Stimulated activated CD4-positive, alpha-beta T cell treated with anti-CD3 and anti-CD28 coated beads, Interleukin-4, amount 100 ng/mL, for 1 hour (primary cell): ENCODE measurements at regions not wholly inside any gene's neighbourhood (a gene's known extent, or its start where the extent isn't known, plus 50 kb on each side); places are given as distances from the start of the nearest gene placed in this dataset.
"Not testable (repeated sequence)": the region's sequence is repeated elsewhere in the genome, so short reads cannot be mapped to it uniquely, and the experiment has no call there.

Source experiments
- DNase-seq: peaks from one replicate; pipeline ENCODE4 v3.0.0-alpha.2; 2020

DNA sequence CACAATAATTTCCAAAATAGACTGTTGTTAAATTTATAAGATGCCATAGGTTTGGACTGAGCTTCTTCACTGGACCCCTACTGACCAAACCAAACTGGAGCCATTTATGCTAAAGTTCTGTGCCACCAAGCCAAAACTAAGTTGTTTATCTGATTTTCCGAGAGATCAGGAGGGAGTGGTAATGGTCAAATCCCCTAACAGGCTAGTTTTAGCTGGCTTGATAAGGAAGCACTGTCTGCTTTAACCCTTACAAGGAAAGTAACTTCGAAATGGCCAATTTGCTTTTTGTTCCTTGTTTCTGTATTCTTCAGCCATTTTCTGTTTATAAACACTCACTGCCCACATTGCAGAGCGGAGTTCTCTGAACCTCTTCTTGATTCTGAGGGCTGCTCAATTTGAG is 246.8 kb upstream of the TUT7 start:
- no peak for DNase-seq

DNA sequence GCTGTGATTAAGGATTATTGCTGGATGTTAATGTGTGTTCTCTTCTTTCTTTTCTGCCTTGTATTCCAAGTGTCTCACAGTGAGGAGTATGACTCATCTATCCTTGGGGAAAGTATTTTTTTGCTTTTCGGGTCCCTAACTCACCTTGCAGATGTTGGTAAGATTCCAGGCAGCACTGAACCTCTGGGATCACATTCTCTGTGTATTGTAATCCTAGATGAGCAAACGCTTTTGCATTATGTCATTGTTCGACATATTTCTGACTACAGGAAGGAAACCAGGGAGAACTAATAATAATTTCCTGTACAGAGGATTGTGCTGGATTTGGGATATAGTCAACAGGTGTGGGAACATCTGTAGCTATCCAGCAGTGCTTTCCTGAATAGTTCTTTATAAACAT is 246.1 kb upstream of the TUT7 start:
- no peak for DNase-seq

GRCh38 chr9:86599561-86599960 is 245.4 kb upstream of the TUT7 start:
- no peak for DNase-seq

- no peak for DNase-seq
Measured at GRCh38 chr9:86598411-86599239, 244.4 kb upstream of the TUT7 start.

DNA sequence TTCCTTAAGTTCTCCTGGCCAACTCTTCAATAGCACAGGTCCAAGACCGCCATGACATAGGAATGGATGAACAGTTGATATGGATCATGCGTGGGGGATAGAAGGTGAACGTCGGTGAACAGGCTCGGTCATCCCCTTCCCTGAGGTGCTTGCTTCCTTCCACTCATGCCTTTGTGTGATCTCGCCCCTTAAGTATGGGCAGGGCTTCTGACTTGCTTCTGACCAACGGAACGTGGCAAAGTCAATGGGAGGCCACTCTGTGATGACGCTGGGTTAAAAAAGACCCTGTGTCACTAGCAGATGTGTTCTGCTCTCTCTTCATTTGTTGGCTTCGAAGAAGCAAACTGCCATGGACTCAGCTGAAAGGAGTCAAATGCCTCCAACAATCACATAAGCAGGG is 240.5 kb upstream of the TUT7 start:
- no peak for DNase-seq

DNA sequence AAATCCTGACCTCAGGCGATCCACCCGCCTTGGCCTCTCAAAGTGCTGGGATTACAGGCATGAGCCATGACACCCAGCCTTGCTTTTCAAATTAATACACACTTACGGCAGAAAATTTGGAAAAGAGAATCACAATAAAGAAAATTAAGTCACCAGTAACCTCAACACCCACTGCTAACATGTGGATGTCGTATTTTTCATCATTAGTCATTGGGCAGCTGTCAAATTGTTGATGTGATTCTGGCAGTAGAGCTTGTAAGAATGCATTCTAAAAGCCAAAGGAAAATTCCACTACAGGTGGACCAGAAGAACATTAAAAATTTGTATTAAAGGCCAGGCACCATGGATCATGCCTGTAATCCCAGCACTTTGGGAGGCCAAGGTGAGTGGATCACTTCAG is 237.3 kb upstream of the TUT7 start:
- no peak for DNase-seq

GRCh38 chr9:86589730-86590129 is 235.5 kb upstream of the TUT7 start:
- DNase-seq = no peak

DNA sequence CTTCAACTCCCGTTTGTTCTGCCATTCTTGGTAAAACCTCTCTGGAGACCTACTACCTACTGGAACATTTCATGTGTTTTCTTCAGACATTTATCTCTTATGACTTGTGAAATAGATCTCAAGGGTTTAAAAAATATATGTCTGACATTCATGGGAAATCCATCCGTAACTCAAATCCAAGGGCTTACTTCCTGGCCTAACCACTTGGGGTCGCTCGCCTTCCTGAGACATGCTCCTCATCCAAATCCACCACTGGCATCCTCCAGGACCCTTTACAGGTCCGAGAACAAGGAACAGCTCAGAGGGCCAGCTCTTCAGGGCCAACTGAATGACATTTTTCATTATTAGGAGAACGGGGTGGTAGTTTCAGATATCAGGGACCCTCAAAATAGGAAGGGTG is 235.1 kb upstream of the TUT7 start:
- DNase-seq = no peak

DNA sequence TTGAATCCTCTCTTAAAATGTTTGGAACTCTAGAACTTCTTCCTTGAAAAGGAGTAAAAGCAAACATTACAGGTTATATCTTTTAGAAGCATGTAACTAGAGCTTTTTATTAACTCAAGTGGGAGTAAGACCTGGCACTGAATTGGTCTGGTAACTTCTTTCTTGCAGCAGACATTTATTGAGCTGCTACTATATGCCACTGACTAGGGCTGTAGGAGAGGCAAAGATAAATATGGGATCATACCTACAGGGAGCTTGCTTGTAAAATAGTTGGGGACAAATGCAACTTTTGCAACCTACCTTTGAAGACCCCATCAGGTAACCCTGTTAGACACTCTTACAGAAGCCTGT is 231.9 kb upstream of the TUT7 start:
- no peak for DNase-seq

DNA sequence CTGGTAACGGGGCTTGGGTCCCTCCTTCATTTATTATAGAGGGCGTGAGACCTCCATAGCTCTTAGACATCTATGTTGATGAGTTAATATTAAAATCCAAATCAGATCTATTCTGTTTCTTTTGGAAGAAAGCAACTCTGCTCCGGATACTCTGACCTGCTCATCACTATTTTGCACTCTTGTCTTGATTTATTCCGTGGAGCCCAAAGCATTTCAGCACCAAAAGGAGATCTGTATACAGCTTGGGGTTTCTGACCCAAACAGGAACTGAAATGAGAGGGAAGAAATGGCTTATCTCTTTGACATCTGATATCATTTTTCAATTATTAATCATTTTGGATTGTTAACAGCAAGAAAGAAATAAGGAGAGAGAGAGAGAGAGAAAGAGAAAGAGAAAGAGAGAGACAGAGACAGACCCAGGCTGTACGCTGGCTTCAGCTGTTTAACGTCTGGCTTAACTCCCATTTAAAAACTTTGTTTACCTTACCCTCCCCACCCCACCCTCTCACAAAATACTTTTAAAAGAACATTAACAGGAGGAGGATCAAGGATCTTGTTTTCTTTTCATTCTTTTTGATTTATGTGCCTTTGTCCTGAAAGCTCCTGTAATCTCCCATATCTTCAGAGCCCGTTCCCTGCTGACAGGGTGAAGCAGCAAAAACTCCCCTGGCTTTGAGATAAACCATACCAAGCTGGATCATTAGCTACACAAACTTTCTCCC is 231.4 kb upstream of the TUT7 start:
- DNase-seq = no peak

DNA sequence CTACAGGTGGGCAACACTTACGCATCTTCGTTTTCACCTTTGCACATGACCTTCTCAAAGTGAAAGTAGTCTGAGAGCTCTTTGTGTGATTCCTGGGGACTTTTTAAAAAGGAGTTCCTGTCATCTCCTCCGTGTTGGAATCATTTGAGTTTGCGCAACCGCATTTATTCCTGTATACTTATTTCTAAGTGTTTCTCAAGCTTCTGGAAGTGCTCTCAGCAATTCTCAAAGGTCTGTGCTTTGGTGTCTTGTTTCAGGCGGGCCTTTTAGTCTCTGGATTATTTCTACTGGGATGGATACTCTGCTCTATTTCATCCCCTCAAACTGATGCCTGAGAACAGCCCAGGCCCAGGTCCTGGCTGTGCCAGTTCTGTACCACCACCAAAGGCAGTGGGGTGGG is 226.5 kb upstream of the TUT7 start:
- no peak for DNase-seq

GRCh38 chr9:86578722-86579121 is 224.5 kb upstream of the TUT7 start:
- DNase-seq = no peak

DNA sequence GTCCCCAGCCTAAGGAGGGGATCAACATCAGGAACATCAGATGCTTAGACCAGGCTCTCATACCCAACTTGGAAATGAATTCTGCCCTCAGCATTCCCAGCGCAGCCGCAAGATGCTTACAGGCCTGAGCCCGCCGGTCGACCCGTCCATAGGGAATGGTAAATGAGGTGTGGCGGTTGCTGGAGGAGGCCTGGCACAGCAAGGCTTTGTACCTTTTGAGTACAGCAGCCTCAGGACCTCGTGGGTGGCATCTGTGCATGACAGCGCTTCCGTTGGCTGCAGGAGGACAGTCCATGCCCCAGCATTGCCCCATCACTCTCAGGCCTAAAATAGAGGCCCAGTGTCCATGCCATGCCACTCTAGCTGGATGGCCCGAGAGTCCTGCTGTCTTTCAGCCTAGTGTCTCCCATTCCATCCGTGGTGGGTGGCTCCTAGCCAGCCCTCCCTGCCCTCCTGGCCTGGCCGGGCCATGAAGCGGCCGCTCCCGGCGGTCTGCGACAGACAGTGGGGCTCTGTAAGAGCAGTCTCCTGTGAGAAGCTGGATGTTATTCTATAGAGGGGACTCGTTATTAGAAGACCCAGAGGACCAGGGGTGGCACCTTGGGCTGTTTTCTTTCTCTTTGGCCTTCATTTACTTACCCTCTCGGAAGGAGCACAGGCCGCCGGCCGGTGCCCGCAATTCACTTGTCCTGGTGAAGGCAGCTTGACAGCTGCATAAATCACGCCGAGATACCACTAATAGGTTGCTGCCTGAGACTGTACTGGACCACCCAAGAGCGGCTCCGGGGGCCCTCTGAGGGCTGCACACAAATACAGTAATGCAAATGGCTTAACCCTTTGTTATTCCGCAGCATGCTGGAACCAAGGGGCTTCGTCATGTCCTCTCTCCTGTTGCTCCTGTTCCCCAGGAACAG is 223.5 kb upstream of the TUT7 start:
- DNase-seq = no peak

- no peak for DNase-seq
Measured at GRCh38 chr9:86575825-86576525, 221.8 kb upstream of the TUT7 start.

- DNase-seq = no peak
Measured at GRCh38 chr9:86575137-86575536, 220.9 kb upstream of the TUT7 start.

DNA sequence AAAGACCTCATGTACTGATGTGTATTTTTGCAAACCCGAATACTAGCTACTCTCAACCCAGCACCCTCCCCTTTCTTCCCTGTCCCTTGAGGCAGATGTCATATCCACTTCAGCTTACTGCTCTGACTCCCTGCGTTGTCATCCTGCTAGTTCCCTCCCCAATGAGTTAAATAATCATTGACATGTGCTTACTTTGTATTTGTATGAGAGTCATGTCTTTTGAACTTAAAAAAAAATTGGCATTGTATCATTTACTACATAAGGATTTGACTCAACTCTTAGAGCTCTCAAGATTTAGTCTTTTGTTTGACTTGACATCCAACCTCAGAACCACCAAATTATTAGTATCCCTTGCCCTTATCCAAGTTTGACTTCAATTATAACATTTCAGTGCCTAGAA is 219.7 kb upstream of the TUT7 start:
- no peak for DNase-seq

DNA sequence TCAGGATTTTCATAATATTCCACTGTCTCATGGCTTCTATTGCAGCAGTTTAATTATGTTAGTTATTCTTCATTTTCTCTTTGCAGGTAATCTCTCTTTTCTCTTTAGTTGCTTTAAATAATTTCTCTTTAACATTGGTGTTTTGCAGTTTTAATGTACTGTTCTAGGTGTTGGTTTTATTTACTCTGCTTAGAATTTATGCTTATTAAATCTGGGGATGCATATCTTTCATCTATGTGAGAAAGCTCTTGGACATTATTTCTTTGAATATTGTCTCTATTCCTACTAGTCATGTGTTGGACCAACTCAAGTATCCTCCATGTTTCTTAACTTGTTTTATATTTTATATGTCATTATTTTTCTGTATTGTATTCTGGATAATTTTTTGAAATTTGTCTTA is 218.7 kb upstream of the TUT7 start:
- no peak for DNase-seq

GRCh38 chr9:86565603-86566002 is 211.4 kb upstream of the TUT7 start:
- not testable (repeated sequence) for DNase-seq

DNA sequence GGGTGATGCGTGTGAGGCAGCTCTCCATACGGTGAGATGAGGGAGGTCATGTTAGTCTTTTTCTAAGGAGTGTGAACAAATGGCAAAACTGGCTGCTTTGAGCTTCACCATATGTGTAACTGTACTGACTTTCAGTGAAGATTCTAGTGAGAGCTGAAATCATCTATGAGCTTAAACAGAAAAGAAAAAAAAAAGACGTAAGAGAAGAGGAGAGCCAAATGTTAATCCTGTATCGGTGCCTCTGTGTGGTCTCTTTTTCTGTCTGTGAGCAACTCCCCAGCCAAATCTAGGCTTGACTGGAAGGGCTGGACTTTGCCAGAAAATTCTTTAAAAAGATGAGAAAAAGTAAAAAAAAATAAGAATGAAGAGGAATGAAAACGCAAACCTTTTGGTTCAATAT is 209.7 kb upstream of the TUT7 start:
- no peak for DNase-seq

DNA sequence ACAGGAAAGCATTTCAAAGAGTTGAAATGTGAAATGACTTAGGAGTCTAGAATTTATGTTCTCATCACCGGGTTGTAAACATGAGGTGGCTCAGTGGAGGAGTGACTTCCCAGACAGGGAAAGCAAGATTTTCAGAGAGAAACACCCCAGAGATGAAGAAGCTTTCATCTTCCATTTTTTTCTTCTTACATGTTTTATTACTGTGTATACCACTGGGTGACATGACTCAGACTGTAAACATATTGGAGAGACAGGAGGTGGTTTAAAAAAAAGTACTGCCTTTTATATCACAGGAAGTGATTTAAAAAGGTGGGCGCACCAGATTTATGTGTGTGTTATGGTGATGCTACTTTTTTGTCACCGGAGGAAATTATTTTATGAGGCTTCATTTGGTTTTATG is 209.1 kb upstream of the TUT7 start:
- DNase-seq = no peak

DNA sequence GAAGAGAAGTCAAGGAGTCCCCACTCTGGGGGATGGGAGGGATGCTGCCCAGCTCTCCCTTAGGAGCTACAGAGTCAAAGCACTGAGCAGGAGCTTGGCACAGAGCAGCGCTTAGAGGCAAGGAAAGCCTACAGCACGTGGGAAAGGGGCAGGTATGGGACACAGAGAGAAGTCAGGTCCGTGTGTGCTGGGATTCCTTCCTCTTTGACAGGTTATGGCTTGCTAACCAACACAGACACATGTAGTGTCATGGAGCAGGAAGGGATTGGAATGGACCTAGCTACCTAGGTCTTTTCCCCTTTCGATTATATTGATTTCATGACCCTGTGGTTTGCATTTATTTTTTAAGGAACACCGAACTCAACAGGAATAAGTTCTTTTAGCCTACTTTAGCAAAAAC is 208.5 kb upstream of the TUT7 start:
- no peak for DNase-seq

- no peak for DNase-seq
Measured at GRCh38 chr9:86557918-86558317, 203.7 kb upstream of the TUT7 start.
